ENCODE measurements at regions not wholly inside any gene's neighbourhood (a gene's known extent, or its start where the extent isn't known, plus 50 kb on each side); places are given as distances from the start of the nearest gene placed in this dataset.
A peak's percentile ranks its signal among the peaks of the same experiment; 100 is the strongest.

DNA sequence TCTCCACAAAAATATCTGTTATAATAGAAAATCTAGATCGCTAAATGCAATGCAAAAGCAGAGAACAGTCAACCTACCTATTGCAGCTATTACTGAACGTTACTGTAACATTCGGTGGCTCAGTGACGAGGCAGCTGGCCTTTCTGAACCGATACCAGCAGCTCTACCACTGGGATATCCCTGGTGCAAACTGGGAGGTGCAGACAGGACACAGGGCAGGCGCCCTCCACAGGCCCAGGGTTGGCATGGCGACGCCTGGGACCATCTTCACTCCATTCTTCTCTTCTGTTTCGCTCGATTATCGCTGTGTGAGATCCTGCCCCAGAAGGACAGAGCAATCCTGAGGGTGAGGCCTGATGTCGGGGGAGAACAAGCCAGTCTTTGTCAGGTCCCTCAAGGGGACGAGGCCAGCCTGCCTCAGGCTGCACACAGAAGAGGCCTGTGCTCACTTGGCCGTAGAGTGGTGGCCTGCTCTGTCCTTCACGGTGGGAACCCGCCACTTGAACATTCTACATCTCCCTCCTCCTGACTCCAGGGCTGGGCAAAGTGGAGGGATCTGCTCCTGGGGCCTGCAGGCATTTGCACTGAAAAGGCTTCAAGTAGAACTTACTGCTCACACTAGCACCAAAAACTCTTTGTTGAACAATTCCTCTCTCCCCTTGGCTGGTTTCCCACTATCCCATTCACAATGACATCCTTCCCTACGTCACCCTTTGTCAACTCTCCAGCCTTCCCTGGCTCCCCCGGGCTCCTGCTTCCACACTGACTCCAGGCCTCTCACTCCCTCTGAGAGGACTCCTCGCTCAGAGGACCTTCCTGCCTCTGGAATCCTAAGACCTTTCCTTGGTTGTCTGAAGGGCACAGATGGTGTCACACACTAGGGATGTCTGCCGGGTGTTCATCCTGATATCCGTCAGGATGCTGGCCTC lies 49.7 kb downstream of the CYRIA start:
- no peak for DNase-seq (ENCODE audit: low read depth, low spot score)

DNA sequence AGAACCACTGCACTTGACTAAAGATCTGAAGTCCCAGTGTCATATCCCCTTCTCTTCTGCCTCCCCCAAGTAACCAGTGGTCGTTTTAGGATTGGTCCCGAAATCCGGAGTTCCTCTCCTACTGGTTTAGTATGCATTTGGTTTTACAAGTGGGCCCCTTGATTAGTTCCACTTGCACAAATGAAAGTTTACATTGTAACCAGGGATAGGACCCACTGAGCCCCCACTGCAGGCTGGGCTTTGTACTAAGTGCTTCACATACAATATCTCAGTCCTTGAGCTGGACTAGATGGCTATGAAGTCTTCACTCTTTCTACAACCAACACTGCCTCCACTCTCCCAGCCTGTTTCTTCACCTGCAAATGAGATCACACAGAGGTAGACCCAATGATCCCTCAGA lies 50.4 kb downstream of the CYRIA start:
- no peak for DNase-seq (ENCODE audit: low read depth, low spot score)

GRCh38 chr2:16614314-16614860 lies 51.2 kb downstream of the CYRIA start:
- no peak for DNase-seq (ENCODE audit: low read depth, low spot score)

DNA sequence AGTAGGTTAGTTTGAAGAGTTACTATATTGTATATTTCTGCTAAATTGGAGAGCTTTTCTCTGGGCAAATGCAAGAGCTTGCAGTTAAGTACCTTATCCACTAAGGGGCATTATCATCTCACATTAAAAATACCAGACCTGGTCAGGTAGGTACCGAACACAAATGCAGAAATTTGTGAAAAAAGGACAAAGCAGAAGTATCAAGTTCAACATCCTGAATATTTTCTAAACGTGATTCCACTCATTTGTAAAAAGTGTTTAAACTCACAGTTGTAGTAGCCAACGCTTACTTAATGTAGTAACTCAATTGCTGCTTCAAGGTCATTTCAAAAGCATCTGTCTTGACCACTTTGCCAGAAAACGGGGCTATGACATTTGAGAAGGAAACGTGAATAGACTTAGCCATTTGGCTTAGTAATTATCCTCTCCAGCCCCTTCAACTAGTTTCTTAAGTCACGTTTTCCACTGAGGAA lies 52.1 kb downstream of the CYRIA start:
- DNase-seq (ENCODE audit: low read depth, low spot score) = no peak

GRCh38 chr2:16612490-16612889 lies 53.1 kb downstream of the CYRIA start:
- no peak for DNase-seq (ENCODE audit: low read depth, low spot score)

DNA sequence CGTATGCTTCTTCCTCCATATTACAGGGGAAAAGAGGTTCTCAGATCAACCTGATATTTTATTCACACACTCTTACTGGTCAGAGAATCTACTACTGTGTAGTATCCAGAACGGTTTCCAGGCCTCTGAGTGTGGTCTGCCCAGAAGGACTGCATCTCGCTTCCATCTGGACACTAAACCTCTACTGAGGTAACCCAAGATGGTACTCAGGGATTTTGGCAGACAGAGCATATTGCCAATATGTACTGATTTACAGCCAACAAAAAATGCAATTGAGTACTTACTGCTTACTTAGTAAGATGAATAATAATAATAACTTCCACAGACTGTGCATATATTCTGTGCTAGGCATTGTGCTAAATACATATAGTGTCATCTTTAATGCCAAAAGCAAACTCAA lies 55.8 kb downstream of the CYRIA start:
- DNase-seq (ENCODE audit: low read depth, low spot score) = no peak

DNA sequence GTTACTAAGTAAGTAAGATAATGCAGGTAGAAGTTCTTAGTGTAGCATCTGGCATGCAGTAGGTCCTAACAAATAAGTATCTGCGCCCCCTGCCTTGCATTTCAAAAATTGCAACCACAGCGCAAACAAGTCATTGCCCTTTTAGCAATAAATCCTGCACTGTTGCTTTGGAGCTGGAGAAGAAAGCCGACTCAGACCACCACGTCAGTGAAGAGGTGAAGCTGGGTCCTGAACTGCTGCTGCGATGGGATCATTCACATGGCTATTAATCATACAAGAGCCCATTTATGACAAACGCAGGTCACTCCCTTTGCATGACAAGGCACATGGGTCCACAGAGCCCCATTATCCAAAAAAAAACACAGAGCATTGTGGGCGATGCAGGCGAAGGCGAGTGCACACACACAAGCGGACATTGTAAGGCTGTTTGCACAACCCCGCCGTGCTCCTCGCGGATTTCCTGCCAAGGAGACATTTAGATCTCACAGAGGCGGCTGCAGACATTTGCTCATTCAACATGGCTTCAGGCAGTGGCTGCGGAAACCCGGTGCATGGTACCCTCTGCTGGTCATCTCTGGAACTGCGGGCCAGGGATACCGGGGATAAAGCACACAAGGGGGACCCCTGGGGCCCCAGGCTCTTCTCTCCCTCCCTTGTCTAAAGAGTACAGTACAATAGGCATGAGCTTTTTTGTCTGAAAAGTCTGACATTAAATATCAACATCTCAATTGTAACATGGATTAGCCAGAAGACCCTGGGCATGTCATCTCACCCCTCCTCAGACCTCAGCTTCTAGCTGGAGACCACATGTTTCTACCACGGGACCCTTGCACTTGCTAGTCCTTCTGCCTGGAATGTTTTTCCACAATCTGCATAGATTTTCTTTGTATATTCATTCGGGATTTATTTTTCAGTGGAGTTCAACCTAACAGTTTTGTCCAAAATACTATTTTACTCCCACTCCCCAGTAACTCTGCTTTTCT lies 56.7 kb downstream of the CYRIA start:
- DNase-seq (ENCODE audit: low read depth, low spot score) = peak; percentile 38

DNA sequence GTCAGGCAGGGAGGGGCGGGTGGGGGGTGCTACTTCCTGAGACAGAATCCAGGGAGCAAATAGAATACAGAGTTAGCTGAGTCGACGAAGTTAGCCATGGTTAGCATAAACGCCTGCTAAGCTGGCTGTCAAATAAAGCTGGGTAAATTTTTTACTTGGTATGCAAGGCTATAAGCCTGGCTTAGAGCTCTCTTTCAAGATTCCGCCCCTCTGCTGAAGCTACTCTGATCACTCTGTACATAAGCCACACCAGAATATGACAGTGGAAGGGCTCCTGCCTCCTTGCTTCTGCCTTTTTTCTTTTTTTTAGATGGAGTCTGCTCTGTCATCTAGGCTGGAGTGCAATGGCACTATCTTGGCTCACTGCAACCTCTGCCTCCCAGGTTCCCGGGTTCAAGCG lies 58.3 kb downstream of the CYRIA start:
- no peak for DNase-seq (ENCODE audit: low read depth, low spot score)

GRCh38 chr2:16604236-16604635 lies 61.4 kb downstream of the CYRIA start:
- no peak for DNase-seq (ENCODE audit: low read depth, low spot score)

GRCh38 chr2:16591370-16591933 lies 74.2 kb downstream of the CYRIA start:
- DNase-seq (ENCODE audit: low read depth, low spot score) = no peak

DNA sequence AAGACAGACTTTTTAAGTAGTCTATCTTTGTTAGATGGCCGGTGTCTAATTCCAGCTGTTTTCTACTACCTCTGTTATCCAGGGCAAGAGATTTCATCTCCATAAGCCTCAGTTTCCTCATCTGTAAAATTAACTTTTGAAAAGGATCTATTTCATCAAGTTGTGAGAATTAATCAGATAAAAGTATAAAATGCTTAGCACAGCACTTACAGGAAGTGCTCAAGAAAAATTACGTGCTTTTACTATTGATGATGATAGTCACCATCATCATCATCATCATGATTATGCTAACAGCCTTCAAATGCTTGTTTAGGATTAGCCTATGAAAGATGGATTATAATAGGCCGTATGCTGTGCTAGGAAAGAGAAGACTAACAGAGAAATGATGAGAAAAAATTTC lies 76.2 kb downstream of the CYRIA start:
- no peak for DNase-seq (ENCODE audit: low read depth, low spot score)

DNA sequence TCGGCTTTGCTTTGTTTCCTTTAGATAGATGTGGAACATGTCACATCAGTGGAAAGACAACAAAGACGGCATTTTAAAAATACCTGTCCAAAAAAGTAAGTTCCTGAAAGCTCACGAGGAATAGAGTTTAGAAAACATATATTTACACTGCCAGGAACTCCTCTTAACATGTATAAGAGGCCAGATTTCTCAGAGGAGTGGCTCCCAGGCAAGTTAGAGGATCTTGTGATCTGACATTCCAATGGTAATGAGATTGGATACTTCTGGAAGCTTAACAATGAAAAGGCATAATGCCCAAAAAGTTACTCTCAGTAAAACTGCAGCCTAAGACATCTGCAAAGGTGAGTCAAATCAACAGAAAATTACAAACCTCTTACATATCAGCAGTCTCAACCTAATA lies 77.1 kb downstream of the CYRIA start:
- DNase-seq (ENCODE audit: low read depth, low spot score) = peak; percentile 47

DNA sequence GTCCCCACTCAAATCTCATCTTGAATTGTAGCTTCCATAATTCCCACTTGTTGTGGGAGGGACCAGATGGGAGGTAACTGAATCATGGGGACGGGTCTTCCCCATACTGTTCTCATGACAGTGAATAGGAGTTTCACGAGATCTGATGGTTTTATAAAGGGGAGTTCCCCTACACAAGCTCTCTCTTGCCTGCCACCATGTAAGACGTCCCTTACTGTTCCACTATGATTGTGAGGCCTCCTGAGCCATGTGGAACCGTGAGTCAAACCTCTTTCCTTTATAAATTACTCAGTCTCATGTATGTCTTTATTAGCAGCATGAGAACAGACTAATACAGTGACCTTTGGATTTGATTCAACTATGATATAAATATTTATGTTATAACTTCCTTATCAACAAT lies 78.0 kb downstream of the CYRIA start:
- DNase-seq (ENCODE audit: low read depth, low spot score) = no peak

GRCh38 chr2:16584824-16585540 lies 80.7 kb downstream of the CYRIA start:
- no peak for DNase-seq (ENCODE audit: low read depth, low spot score)

DNA sequence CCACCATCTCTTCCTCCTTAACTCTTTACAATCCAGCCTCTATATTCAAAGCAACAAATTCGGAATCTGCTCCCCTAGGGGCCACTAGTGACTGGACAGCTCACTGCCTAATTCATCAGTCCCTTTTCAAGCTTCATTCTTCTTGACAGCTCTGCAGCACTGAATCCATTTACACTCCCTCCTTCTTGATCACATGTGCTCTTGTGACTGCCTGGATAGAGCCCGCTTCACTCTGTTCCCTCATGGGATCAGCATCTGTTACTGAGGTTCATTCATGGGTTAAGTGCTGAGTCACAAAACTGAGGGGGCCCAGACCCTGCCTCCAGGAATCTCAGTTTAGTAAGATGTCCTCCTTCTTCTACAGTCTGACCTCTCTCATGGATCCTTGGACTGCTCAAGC lies 81.5 kb downstream of the CYRIA start:
- no peak for DNase-seq (ENCODE audit: low read depth, low spot score)

- DNase-seq (ENCODE audit: low read depth, low spot score) = no peak
Measured at GRCh38 chr2:16581241-16581640, 84.4 kb downstream of the CYRIA start.

DNA sequence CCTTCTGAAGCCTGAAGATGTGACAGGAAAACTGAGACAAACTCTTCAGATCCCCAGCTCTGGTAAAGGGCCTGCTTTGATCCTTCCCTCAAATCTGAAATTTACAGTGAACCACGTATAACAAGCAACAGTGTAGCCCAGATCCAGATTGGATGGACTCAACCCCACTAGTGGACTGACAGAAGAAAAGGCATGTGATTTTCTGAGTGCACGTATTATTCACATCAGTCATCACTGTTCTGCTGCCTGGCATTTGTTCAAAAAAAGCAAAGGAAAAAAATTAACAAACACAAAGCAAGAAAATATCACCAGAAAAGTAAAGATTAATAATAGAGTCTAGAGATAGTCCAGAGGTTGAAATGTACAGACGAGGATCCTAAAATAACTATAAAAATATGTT lies 87.6 kb downstream of the CYRIA start:
- DNase-seq (ENCODE audit: low read depth, low spot score) = no peak

DNA sequence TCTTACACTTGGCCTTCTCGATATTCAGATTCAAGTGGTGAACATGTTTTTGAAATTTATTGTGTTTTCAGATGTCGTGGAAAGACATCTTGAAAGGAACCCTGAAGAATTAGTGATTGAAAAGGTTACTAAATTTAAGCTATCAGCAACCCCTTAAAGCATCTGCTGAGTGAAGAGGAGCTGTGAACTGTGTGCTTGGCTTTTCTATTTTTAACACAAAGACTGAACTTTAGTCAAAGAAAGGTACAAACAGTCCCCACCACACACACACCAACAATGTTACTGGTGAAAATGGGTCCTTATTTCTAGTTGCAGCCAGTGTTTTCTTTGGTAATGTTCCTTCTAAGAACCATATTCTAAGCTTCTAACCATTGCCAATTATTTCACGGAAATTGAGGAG lies 95.1 kb downstream of the CYRIA start:
- no peak for DNase-seq (ENCODE audit: low read depth, low spot score)

GRCh38 chr2:16568998-16569784 lies 96.4 kb downstream of the CYRIA start:
- DNase-seq (ENCODE audit: low read depth, low spot score) = no peak

DNA sequence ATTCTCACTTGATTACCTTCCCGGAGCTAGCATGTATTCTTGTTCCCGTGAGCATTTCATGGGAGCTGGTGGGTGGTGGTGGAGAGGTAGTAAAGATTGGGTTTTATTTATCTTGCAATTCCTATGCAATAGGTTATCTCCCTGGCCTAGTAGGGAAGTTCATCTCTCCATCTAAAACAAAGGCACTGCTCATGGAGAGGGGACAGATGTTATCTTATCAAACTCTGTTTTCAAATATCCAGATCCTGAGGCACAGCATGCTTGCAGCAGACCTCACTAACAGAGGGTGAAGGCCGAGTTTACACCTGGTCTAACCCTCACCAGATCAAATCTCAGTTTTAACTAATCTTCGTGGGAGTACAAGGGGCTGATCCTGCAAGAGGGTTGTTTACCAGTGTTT lies 98.9 kb downstream of the CYRIA start:
- DNase-seq (ENCODE audit: low read depth, low spot score) = no peak

Data from iPS DF 19.7 (cell line).